ELF-1 (cell line): ENCODE measurements at regions not wholly inside any gene's neighbourhood (a gene's known extent, or its start where the extent isn't known, plus 50 kb on each side); places are given as distances from the start of the nearest gene placed in this dataset.
"Not testable (repeated sequence)": the region's sequence is repeated elsewhere in the genome, so short reads cannot be mapped to it uniquely, and the experiment has no call there.

Source experiments
- DNase-seq: peaks from one replicate; pipeline ENCODE4 v3.0.0-alpha.2; 2016; ENCODE audit warnings: low read depth, low spot score

DNA sequence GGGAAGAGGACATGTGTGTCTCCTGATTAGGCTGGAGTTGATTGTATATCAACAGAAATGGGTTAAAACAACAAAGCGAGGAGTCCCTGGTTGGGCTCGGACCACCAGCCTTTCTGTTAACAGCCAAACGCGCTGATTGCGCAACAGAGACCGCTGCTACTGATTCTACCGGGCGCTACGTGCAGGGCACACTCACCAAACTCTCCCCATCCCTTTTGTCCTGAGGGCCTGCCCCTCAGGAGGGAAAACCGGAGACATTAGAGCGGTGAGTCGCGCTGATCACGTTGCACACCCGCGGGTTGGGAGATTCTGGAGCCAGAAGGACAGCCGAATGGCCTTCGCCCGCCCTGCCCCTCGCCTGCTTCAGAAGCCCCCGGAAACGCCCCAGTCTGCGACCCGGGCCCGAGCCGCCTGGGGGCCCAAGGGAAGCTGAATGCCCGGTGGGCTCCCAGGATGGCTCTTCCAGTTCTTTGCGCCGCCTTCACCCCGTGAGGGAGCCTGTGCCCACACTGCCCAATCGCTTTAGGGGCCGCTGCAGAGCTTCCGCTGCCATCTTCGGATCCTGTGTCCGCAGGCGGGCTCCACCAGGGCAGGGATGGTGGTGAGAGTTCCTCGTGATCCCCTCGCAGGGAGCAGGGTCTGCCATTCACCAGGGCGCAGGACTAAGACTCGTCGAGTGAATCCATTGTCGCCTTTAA is 165.4 kb upstream of the NBPF11 start:
- peak; percentile 66 for DNase-seq

DNA sequence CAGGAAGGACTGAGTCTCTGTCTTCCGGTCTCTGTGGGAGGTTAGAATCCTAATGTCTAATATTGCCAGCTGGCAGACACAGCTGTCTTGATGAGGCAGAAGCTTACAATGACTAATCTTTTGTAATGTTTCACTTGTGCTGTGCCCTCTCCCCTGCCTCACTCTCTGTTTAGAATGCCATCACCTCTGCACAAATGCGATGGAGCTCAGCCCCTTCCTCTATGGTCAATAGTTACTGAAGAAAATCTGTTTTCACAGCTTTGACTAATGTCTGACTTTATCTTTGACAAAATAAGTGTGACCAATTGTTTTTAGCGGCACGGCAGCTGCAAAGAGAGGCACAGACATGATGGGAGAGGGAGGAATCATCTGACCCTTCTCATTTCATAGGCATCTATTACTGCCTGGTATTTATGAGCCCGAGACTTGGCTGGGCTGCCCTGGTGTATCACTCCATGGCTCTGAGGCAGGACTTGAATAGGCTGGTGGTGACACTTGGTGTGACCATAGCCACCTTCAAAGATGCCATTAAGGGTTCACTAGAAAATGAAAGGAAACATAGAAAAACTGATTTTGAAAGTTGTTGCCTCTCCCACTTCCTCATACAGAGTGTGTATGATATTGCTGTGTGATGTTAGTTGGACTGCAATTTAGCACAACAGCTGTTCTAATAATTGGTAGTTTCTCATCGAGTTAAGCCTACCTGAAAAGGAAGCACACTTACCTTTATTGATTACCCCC is 163.2 kb upstream of the NBPF11 start:
- DNase-seq: no peak

DNA sequence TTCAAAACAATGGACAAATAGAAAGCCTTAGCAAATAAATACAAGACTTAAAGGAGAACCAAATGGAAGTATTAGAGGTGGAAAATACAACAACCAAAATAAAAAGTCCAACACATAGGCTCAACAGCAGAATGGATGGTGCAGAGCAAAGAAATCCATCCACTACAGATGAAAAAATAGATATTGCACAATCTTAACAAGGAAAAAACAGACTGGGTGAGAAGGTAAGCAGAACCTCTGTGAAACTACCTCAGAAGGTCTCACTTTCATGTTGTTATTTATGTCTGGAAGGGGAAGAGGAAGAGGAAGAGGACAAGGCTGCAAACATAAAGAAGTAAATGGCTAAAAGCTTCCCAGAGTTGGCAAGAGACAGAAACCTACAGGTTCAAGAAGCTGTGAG is 158.7 kb upstream of the NBPF11 start:
- no peak for DNase-seq

DNA sequence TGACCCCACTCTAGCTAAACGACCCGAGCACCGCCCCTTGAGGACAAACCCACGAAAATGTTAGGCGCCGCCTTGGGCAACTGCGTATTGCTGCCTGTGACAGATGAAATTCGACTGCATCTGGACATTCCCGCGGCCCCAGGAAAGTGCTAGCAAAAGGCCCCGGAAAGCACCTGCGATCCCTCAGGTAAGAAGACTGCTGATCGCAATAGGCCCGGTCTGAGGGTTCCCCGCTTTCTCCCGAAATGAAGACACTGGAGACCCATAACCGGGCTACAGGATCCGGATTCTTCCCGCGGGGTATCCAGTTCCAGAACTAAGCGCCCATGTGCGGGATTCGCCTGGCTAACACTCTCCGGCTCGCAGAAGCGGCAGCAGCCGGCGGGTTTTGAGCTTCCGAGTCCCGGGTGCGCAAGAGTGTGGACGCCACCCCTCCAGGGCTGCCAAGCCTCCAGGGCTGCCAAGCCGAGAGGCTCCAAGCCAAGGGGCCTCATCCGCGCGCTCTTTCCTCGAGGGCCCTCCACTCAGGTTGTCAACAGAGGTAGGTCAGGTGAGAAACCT is 157.9 kb upstream of the NBPF11 start:
- no peak for DNase-seq

DNA sequence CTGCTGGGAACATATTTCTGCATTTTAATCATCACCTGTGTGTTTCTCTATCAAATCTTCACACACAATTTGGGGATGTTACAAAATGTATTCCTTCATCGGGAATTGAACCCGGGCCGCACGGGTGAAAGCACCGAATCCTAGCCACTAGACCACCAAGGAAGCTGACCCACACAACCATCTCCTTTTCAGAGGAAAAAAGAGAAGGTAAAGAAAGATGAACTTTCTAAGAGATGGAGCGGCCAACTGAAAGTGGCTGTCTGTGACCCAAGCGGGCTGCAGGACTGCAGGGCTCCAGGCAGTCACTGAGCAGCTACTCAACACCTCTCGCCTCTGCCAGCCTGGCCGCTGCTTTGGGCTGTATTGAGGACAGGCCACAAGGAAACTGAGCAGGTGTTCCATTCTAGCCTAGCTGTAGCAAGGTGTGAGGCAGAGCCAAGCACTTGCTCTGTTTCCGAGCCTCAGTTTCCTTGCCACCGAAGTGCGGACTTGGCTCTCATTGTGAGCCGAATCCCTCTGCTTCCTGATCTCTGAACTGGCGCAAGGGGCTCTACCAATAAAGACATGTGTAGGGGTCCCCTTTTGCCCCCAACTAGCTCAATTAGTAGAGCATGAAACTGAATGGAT is 156.9 kb upstream of the NBPF11 start:
- DNase-seq: peak; percentile 57

DNA sequence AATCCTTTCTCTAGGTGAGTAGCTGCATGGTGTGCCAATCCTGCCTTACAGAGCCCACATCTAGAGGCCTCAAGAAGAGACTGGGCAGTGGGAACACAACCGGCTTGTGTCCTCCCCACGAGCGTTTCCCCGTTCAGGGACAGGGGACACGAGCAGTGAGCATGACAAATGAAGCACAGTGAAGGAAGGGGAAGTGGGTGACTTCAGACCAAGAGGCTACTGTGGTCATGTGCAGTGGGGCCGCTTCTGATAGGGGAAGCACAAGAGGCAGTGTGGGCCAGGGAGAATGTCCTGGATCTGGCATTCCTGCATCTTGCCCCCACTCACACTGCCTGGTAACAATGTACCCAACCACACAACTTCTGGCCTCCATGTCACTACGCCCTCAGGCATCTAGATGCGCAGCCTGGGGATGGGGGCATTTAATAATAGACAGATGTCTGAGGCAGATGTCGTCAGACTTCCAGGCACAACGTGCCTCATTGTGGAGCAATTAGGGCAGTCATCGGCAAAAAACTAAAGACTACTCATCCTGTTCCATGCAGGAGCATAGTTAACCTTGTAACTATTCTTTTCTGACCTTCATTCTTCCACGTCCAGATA is 155.6 kb upstream of the NBPF11 start:
- DNase-seq: no peak

DNA sequence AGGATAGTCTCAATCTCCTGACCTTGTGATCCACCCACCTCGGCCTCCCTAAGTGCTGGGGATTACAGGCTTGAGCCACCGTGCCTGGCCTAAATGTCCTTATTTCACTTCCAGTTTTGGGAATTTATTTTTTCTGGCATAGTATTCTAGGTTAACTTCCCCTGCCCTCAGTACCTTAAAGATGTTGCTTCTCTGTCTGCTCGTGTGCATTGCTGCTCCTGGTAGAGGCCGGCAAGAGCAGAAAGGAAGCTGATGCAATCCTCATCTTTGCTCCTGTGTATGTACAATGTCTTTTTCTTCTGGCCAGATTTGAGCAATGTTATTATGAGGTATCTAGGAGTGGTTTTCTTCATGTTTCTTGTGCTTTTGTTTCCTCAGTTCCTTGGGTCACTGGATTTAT is 152.9 kb upstream of the NBPF11 start:
- not testable (repeated sequence) for DNase-seq

DNA sequence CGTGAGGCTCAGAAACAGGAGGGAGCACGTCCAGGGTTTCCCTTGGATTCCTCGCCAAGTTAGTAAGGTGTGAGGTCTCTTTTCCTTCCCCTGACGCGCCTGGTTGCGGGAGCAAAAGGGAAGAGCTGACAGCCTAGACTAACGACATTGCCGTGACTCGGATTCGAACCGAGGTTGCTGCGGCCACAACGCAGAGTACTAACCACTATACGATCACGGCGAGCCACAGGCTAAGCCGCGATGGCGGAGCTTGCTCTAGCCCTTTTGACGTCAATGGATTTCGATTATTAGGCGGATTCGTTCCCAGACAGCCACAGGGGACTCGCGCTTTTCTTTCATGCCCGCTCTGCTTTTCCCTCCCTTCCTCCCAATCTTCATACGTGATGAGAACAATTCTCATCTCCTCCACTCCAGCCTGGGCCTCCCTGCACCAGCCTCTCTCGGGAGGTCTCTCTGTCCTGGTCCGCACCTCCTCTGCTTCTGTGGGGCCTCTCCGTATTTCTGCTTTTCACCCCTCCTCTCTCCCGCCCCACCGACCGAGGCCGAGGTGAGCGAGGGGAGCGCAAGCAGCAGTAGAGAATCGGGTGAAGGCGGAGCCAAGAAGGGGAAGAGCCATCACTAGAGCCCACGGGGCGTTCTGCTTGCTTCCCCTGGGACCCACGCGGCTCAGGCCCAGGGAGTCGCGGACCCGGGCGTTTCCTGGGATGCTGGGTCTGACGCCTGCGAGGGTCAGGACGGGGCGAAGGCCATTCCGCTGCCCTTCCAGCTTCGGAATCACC is 150.7 kb upstream of the NBPF11 start:
- DNase-seq: not testable (repeated sequence)

DNA sequence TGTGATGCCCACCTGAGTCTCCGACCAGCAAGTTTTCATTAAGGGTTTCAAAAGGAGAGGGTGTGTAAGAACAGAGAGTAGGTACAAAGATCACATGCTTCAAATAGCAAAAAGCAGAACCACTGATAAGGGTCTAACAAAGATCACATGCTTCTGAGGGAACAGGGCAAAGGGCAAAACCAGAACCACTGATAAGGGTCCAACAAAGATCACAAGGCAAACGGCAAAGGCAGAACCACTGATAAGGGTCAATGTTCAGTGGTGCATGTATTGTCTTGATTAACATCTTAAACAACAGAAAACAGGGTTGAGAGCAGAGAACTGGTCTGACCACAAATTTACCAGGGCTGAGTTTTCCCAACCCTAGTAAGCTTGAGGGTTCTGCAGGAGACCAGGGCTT is 145.8 kb upstream of the NBPF11 start:
- not testable (repeated sequence) for DNase-seq

DNA sequence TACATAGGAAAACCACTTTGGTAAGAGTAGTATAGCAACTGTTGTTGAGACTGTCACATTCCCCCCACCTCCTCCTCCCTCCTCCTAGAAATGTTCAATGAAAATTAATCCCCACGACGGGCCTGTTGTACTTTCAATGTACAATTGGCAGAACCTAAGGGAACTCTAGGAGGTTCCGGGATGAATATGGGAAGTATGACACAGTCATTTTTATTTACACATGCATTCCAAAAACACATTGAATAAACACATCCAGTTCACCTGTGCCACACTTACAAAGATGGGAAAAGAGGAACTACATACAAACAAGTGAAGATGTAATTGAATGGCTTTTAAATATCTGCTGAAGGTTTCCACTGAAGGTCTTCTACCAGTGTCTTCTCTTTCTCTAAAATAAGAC is 144.4 kb upstream of the NBPF11 start:
- no peak for DNase-seq

DNA sequence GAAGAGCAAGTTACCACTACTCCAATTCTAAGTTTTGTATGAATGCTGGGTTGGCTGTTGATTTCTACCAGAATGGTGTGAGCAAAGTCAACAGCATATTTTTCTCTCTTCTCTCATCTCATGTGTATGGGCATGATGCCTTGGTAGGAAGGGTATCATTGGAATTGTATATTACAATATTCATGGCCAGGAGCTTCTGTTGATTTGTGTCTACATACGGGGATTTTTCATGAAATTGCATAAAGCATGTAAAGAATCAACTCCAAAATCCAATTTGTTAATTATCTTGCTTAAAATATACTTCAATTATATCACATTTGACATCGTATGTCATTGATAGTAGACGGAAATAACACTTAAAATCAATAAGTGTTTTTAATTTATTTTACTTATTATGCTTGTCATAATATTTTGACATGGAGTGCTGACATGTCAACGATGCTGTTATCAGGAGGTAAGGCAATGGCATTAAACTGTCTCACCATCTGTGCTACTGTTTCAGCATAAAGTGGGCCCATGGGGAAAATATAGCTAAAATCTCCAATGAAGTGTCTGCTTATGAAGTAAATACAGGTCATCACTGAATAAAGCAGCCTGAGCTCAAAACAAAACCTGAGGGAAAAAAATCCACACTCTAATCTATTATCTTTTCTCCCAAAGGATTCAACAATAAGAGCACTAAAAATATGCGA is 142.2 kb upstream of the NBPF11 start:
- DNase-seq: no peak

DNA sequence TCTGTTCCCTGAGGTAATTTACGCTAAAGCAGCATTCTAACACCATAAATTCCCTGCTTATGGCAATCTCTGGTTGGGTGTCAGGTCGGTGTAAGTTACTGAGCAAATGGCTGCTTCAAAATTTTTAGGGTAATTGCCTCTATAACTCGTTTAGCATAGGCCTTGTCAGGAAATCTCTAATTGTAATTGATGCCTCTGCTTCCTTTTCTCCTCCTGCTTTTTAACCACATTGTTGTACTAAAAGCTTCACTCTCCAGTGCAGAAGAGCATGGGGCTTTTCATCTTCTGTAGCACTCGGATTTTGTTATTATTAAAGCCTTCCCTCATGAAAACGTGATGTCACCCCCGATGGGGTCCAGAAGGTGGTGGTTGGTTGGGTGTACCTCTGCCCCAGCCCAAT is 141.6 kb upstream of the NBPF11 start:
- no peak for DNase-seq

DNA sequence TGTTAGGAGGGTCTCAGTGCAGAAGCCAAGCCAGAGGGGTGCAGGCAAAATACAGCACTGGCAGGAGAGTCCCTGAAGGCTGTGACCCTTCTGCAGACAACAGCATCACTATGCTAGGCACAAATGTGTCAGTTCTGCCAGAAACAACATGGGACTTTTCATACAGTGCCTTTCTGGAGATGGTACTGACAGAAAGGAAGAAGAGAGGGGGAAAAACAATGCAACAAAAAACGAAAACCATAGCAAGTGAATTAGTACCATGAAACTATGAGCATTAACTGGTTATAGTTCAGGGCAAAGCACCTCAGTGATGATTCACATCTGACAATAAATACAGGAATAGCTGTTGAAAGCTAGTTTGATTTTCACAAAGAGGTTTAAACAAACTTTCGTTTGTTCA is 140.8 kb upstream of the NBPF11 start:
- DNase-seq: no peak

DNA sequence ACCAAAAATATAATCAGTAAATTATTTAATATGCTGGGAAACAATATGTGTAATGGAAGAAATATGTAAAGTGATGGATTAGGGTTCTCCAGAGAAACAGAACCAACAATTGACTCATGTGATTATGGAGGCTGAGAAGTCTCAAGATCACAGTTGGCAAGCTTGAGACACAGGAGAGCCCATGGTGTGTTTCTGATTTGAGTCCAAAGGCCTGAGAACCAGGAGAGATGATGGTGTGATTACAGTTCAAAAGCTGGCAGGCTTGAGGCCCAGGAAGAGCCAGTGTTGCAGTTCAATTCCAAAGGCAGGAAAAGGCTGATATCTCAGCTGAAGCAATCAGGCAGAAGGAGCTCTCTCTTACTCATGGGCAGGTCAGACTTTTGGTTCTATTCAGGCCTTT is 138.8 kb upstream of the NBPF11 start:
- no peak for DNase-seq

DNA sequence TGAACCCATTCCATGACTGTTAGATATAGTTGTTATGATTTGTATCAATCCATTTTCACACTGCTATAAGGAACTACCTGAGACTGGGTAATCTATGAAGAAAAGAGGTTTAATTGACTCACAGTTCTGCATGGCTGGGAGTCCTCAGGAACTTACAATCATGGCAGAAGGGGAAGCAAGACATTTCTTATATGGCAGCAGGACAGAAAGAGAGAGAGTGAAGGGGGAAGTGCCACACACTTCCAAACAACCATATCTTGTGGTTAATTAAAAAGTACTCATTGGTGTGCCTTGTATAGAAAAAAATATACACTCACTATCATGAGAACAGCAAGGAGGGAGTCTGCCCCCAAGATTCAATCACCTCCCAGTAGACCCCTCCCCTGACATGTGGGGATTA is 137.6 kb upstream of the NBPF11 start:
- DNase-seq: no peak

DNA sequence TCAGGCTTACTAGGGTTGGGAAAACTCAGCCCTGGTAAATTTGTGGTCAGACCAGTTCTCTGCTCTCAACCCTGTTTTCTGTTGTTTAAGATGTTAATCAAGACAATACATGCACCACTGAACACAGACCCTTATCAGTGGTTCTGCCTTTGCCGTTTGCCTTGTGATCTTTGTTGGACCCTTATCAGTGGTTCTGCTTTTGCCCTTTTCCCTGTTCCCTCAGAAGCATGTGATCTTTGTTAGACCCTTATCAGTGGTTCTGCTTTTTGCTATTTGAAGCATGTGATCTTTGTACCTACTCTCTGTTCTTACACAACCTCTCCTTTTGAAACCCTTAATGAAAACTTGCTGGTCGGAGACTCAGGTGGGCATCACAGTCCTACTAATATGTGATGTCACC is 133.9 kb upstream of the NBPF11 start:
- DNase-seq: peak; percentile 13

DNA sequence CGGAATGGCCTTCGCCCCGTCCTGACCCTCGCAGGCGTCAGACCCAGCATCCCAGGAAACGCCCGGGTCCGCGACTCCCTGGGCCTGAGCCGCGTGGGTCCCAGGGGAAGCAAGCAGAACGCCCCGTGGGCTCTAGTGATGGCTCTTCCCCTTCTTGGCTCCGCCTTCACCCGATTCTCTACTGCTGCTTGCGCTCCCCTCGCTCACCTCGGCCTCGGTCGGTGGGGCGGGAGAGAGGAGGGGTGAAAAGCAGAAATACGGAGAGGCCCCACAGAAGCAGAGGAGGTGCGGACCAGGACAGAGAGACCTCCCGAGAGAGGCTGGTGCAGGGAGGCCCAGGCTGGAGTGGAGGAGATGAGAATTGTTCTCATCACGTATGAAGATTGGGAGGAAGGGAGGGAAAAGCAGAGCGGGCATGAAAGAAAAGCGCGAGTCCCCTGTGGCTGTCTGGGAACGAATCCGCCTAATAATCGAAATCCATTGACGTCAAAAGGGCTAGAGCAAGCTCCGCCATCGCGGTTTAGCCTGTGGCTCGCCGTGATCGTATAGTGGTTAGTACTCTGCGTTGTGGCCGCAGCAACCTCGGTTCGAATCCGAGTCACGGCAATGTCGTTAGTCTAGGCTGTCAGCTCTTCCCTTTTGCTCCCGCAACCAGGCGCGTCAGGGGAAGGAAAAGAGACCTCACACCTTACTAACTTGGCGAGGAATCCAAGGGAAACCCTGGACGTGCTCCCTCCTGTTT is 128.9 kb upstream of the NBPF11 start:
- DNase-seq: not testable (repeated sequence)

DNA sequence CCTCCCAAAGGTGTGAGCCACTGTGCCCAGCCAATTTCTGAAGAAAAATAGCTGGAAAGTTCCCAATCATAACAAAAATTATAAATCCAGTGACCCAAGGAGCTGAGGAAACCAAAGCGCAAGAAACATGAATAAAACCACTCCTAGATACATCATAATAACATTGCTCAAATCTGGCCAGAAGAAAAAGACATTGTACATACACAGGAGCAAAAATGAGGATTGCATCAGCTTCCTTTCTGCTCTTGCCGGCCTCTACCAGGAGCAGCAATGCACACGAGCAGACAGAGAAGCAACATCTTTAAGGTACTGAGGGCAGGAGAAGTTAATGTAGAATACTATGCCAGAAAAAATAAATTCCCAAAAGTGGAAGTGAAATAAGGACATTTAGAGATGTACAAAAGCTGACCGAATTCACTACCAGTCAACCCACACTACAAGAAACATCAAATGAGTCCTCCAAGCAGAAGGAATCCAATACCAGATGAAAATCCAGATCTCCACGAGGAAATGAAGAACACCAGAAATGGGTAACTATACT is 127.0 kb upstream of the NBPF11 start:
- not testable (repeated sequence) for DNase-seq

DNA sequence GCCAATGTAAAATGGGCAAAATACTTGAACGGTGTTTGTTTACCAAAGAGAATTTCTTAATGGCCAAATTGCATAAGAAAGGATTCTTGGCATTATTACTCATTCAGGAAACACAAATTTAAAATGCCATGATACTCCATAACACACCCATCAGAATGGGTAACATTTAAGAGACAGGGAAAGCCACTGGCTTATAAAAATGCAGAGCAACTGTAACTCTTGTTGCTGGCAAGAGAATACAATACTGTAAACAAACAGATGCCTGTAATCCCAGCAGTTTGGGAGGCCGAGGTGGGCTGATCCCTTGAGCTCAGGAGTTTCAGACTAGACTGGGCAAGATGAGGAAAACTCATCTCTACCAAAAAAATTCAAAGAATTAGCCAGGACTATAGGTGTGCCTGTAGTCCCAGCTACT is 125.8 kb upstream of the NBPF11 start:
- DNase-seq: peak; percentile 8

DNA sequence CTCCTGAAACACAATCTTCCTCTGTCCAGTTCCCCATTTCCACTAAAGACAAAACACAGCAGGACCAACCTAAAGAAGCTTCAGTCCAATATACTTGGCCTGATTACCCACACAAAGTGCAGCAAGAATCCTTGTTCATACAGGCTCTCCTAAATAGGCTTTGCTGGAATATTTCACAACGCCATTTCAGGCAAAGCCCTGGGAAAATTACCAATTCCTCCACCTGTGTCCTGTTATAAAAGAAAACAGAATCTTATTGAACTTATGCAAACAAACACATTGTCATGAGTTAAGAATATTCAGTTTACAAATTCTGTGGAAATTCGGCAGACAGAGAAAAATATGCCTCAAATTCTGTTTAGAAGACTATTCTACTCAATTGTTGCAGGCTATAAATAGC is 115.0 kb upstream of the NBPF11 start:
- DNase-seq: not testable (repeated sequence)
